Vagina (tissue), 2 donors: ENCODE measurements at regions not wholly inside any gene's neighbourhood (a gene's known extent, or its start where the extent isn't known, plus 50 kb on each side); places are given as distances from the start of the nearest gene placed in this dataset.

ENCODE experiments used
- DNase-seq, 2 donors: peaks; one replicate each; pipeline ENCODE4 v3.0.0-alpha.2; 2017; ENCODE audit errors: extremely low spot score in 2 of 2
- H3K27ac ChIP-seq: fragments of 200-600 bp; sonication (generic); one replicate; pipeline ENCODE4 v1.5.1; 2019
- H3K27me3 ChIP-seq: fragments of 200-600 bp; sonication (generic); one replicate; pipeline ENCODE4 v1.5.1; 2019
- H3K36me3 ChIP-seq, 2 donors: fragments of 200-600 bp; sonication (generic); one replicate each; pipeline ENCODE4 v1.5.1; 2017 to 2019
- H3K4me1 ChIP-seq: fragments of 200-600 bp; sonication (generic); one replicate; pipeline ENCODE4 v1.5.1; 2019
- H3K4me3 ChIP-seq, 2 donors: fragments of 200-600 bp; sonication (generic); 1 replicate in 1 of 2; 2 replicates in 1 of 2; pipeline ENCODE4 v1.5.1; 2016 to 2019
- H3K9me3 ChIP-seq: fragments of 200-600 bp; sonication (generic); one replicate; pipeline ENCODE4 v1.5.1; 2019
- CTCF ChIP-seq, 3 experiments: fragments of 450-650 bp in 2 of 3; fragments of 200-600 bp in 1 of 3; sonication (generic) in 1 of 3; IDR thresholded peaks; one replicate each; pipeline ENCODE4 v1.5.1; 2017 to 2019; ENCODE audit warnings: antibody characterized with exemption in 3 of 3, mild to moderate bottlenecking in 2 of 3, moderate library complexity in 2 of 3
- POLR2A ChIP-seq, 2 donors: fragments of 450-650 bp; IDR thresholded peaks; one replicate each; pipeline ENCODE4 v1.6.1; 2017; ENCODE audit warnings: antibody characterized with exemption in 2 of 2, mild to moderate bottlenecking in 2 of 2, moderate library complexity in 2 of 2
- POLR2AphosphoS5 ChIP-seq, 2 donors: sonication (generic); formaldehyde crosslinking; IDR thresholded peaks; one replicate each; pipeline ENCODE4 v1.9.0; 2017; ENCODE audit warnings: antibody characterized with exemption in 2 of 2, mild to moderate bottlenecking in 2 of 2, low read depth in 1 of 2; ENCODE audit not compliant: insufficient read depth in 1 of 2
- intact Hi-C: fragments of 100-400 bp; cut with DNase I; formaldehyde crosslinking; loops from one replicate; pipeline ENCODE4 v1.15.1; 2023

DNA sequence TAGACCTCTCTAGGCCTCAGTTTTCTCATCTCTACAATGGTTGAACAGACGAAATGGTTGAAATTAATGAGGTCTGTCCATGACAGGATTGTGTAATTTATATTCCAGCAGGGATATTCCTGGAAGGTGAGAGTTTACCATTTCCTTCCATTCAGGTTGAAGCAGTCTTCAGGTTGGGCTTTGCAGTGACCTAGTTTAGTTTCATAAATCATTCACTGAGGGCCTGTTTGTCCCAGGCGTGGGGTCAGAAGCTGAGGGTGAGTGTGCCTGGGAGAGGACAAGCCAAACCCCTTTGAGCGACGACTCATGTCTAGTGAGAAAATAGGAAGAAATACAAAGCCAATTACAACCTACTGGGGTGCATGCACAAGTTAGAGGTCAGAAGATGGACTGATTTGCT, 57.2 kb upstream of the CACNA2D3 start:
- H3K9me3 ChIP-seq = peaks cover 1% of the 10 kb centered on the region
- TF ChIP-seq POLR2AphosphoS5 (IDR thresholded peaks at IDR 0.05; ENCODE audit: insufficient read depth in 1 of 2, low read depth in 1 of 2) (no peak), CTCF (IDR thresholded peaks at IDR 0.05) (no peak), POLR2A (IDR thresholded peaks at IDR 0.05) (no peak)
- intact Hi-C loops = no loop called here

DNA sequence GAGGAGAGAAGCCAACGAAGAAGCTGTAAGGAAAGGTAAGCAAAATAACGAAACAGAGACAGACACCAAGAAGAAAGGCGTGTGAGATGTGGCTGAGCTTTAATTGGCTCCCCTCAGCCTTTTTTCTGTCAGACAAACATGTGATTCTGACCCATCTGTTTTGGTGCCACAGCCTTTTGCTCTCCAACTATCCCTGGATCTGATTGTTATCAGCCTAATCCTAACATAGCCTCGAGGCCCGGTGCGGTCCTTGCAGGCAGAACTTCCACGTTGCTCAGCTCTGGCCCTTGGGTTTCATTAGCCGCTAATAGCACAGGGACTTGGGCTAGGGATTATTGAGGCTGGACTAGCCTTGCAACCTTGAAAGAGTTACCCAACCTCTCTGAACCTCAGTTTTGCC, 57.9 kb upstream of the CACNA2D3 start:
- intact Hi-C loops = no loop called here
- H3K4me3 ChIP-seq = no peak overlapping the region
- no peak for DNase-seq
- no peaks in the 10 kb centered on the region for H3K9me3 ChIP-seq
- no peak overlapping the region for H3K27ac ChIP-seq
- H3K4me1 ChIP-seq = no peaks in the 10 kb centered on the region
- no peaks in the 10 kb centered on the region for H3K27me3 ChIP-seq
- no peak for TF ChIP-seq CTCF (IDR thresholded peaks at IDR 0.05)
- no peak for TF ChIP-seq POLR2A (IDR thresholded peaks at IDR 0.05)
- TF ChIP-seq POLR2AphosphoS5 (IDR thresholded peaks at IDR 0.05; ENCODE audit: insufficient read depth in 1 of 2, low read depth in 1 of 2) = no peak
- no peaks in the 10 kb centered on the region for H3K36me3 ChIP-seq

More for the DNA sequence above, 57.2 kb upstream of the CACNA2D3 start:
- Histone ChIP-seq H3K36me3 (no peaks in the 10 kb centered on the region), H3K4me1 (no peaks in the 10 kb centered on the region), H3K27me3 (no peaks in the 10 kb centered on the region), H3K27ac (no peak overlapping the region), H3K4me3 (no peak overlapping the region)
- no peak for DNase-seq

DNA sequence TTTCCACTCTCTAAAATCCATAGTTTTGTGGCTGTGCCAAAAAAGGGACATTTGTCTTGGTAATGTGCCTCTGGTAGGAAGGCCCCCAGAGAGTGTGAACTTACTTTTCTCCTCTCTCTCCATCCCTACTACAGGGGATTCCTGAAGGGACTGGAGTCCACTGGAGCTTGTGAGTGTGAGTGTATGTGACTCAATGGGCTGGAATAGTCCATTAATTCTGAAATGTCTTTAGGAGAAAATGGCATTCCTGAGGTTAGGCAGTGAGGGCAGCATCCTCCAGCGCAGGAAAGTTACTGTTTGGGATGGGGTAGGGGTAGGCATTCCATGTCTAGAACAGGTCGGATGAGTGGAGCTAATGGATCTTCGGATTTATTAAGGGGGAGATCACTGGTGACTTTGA, 59.8 kb upstream of the CACNA2D3 start:
- TF ChIP-seq CTCF (IDR thresholded peaks at IDR 0.05) = no peak
- TF ChIP-seq POLR2A (IDR thresholded peaks at IDR 0.05) = no peak
- no peak for TF ChIP-seq POLR2AphosphoS5 (IDR thresholded peaks at IDR 0.05; ENCODE audit: insufficient read depth in 1 of 2, low read depth in 1 of 2)
- H3K27me3 ChIP-seq = no peaks in the 10 kb centered on the region
- no peak overlapping the region for H3K4me3 ChIP-seq
- no peak for DNase-seq
- H3K36me3 ChIP-seq = no peaks in the 10 kb centered on the region
- intact Hi-C loops = no loop called here
- H3K9me3 ChIP-seq = no peaks in the 10 kb centered on the region
- H3K4me1 ChIP-seq = no peaks in the 10 kb centered on the region
- H3K27ac ChIP-seq = no peak overlapping the region

- no peaks in the 10 kb centered on the region for H3K4me1 ChIP-seq
- H3K36me3 ChIP-seq = no peaks in the 10 kb centered on the region
- H3K9me3 ChIP-seq = no peaks in the 10 kb centered on the region
- no peak overlapping the region for H3K27ac ChIP-seq
- no peak for TF ChIP-seq POLR2A (IDR thresholded peaks at IDR 0.05)
- TF ChIP-seq CTCF (IDR thresholded peaks at IDR 0.05) = no peak
- no peak for TF ChIP-seq POLR2AphosphoS5 (IDR thresholded peaks at IDR 0.05; ENCODE audit: insufficient read depth in 1 of 2, low read depth in 1 of 2)
- intact Hi-C loops = no loop called here
- DNase-seq = no peak
- H3K27me3 ChIP-seq = no peaks in the 10 kb centered on the region
- H3K4me3 ChIP-seq = no peak overlapping the region
Observed at GRCh38 chr3:54056521-54056920, 65.8 kb upstream of the CACNA2D3 start.

DNA sequence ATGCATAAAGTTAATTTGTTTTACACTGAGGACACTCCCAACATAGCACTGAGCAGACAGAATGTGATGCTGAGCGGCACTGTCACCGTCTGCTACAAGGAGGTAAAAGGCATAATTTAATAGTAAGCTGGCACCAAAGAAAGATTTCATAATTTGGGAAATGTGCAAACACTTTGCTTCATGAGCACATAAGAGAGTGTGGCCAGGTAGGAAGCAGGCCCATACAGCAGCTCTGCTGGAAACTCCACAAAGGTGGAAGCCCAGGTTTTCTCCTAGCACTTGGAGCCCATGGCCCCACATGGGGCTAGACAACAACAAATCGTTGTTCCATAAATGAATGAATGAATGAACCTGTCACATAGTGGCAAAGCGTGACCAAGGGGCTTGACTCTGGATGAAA, 68.5 kb upstream of the CACNA2D3 start:
- TF ChIP-seq POLR2A (IDR thresholded peaks at IDR 0.05) (no peak), CTCF (IDR thresholded peaks at IDR 0.05) (no peak), POLR2AphosphoS5 (IDR thresholded peaks at IDR 0.05; ENCODE audit: insufficient read depth in 1 of 2, low read depth in 1 of 2) (no peak)
- no peak overlapping the region for H3K27ac ChIP-seq
- H3K36me3 ChIP-seq = no peaks in the 10 kb centered on the region
- no peak overlapping the region for H3K4me3 ChIP-seq
- H3K4me1 ChIP-seq = no peaks in the 10 kb centered on the region
- intact Hi-C loops = no loop called here
- no peaks in the 10 kb centered on the region for H3K9me3 ChIP-seq
- no peaks in the 10 kb centered on the region for H3K27me3 ChIP-seq
- no peak for DNase-seq
